ENCODE measurements at regions not wholly inside any gene's neighbourhood (a gene's known extent, or its start where the extent isn't known, plus 50 kb on each side); places are given as distances from the start of the nearest gene placed in this dataset.

GRCh38 chr18:66724664-66725356, 120.9 kb upstream of the CDH19 start:
- TF ChIP-seq CTCF (IDR thresholded peaks at IDR 0.05) = no peak
- no peak overlapping the region for H3K4me3 ChIP-seq
- H3K27me3 ChIP-seq = no peaks in the 10 kb centered on the region
- peak overlapping the region; percentile 34 to 42 for H3K27ac ChIP-seq
- H3K9me3 ChIP-seq = no peaks in the 10 kb centered on the region
- DNase-seq (ENCODE audit: low spot score) = no peak
- H3K4me1 ChIP-seq = no peaks in the 10 kb centered on the region
- no peaks in the 10 kb centered on the region for H3K36me3 ChIP-seq

GRCh38 chr18:66722671-66723070, 118.8 kb upstream of the CDH19 start:
- Histone ChIP-seq H3K9me3 (no peaks in the 10 kb centered on the region), H3K4me1 (no peaks in the 10 kb centered on the region), H3K27me3 (no peaks in the 10 kb centered on the region), H3K27ac (peak overlapping the region in 1 of 2 donors; percentile 34), H3K36me3 (no peaks in the 10 kb centered on the region), H3K4me3 (no peak overlapping the region)
- no peak for DNase-seq (ENCODE audit: low spot score)
- TF ChIP-seq CTCF (IDR thresholded peaks at IDR 0.05) = no peak

- H3K4me1 ChIP-seq = no peaks in the 10 kb centered on the region
- H3K36me3 ChIP-seq = no peaks in the 10 kb centered on the region
- no peaks in the 10 kb centered on the region for H3K9me3 ChIP-seq
- H3K4me3 ChIP-seq = no peak overlapping the region
- H3K27ac ChIP-seq = no peak overlapping the region
- TF ChIP-seq CTCF (IDR thresholded peaks at IDR 0.05) = no peak
- no peak for DNase-seq (ENCODE audit: low spot score)
- H3K27me3 ChIP-seq = no peaks in the 10 kb centered on the region
Observed at GRCh38 chr18:66708646-66709045, 104.8 kb upstream of the CDH19 start.

- no peaks in the 10 kb centered on the region for H3K4me1 ChIP-seq
- no peaks in the 10 kb centered on the region for H3K36me3 ChIP-seq
- no peaks in the 10 kb centered on the region for H3K27me3 ChIP-seq
- no peak overlapping the region for H3K27ac ChIP-seq
- DNase-seq (ENCODE audit: low spot score) = no peak
- no peak for TF ChIP-seq CTCF (IDR thresholded peaks at IDR 0.05)
- no peak overlapping the region for H3K4me3 ChIP-seq
- H3K9me3 ChIP-seq = no peaks in the 10 kb centered on the region
Observed at GRCh38 chr18:66707473-66707872, 103.6 kb upstream of the CDH19 start.

- DNase-seq (ENCODE audit: low spot score) = no peak
- Histone ChIP-seq H3K36me3 (no peaks in the 10 kb centered on the region), H3K27ac (no peak overlapping the region), H3K4me1 (no peaks in the 10 kb centered on the region), H3K9me3 (no peaks in the 10 kb centered on the region), H3K4me3 (no peak overlapping the region), H3K27me3 (no peaks in the 10 kb centered on the region)
- TF ChIP-seq CTCF (IDR thresholded peaks at IDR 0.05) = no peak
Observed at GRCh38 chr18:66695281-66695680, 91.4 kb upstream of the CDH19 start.

- Histone ChIP-seq H3K9me3 (no peaks in the 10 kb centered on the region), H3K4me1 (no peaks in the 10 kb centered on the region), H3K27me3 (no peaks in the 10 kb centered on the region), H3K36me3 (no peaks in the 10 kb centered on the region), H3K4me3 (no peak overlapping the region), H3K27ac (no peak overlapping the region)
- no peak for DNase-seq (ENCODE audit: low spot score)
- TF ChIP-seq CTCF (IDR thresholded peaks at IDR 0.05) = no peak
Observed at GRCh38 chr18:66694852-66695251, 91.0 kb upstream of the CDH19 start.

Measured in right atrium auricular region (tissue), 2 donors.